ENCODE measurements at regions not wholly inside any gene's neighbourhood (a gene's known extent, or its start where the extent isn't known, plus 50 kb on each side); places are given as distances from the start of the nearest gene placed in this dataset.
A peak's percentile ranks its signal among the peaks of the same experiment; 100 is the strongest.

GRCh38 chr18:78789850-78790249 lies 189.8 kb upstream of the SALL3 start:
- ATAC-seq (no peak), DNase-seq (peak in 1 of 5 donors; percentile 32)
- Histone ChIP-seq H3K27ac (no peak overlapping the region), H3K4me1 (no peaks in the 10 kb centered on the region), H3K4me3 (no peak overlapping the region), H3K36me3 (no peaks in the 10 kb centered on the region), H3K27me3 (peaks cover 0 to 10% (median 0%) of the 10 kb centered on the region in 9 donors), H3K9me3 (no peaks in the 10 kb centered on the region)
- TF ChIP-seq POLR2A (IDR thresholded peaks at IDR 0.05) (no peak), CTCF (IDR thresholded peaks at IDR 0.05) (no peak)
- intact Hi-C loops (cut with DNase I): no loop called here
- 77 to 84% (median 80%) methylated on average over 11 of the region's 11 CpGs for WGBS, 4 donors

- peaks cover 0 to 10% (median 0%) of the 10 kb centered on the region in 9 donors for H3K27me3 ChIP-seq
- H3K36me3 ChIP-seq: no peaks in the 10 kb centered on the region
- ATAC-seq (no peak), DNase-seq (peak in 1 of 5 donors; percentile 25)
- H3K27ac ChIP-seq: no peak overlapping the region
- H3K4me1 ChIP-seq: no peaks in the 10 kb centered on the region
- 87 to 93% (median 90%) methylated on average over 5 to 6 of the region's 6 CpGs for WGBS, 4 donors
- no peaks in the 10 kb centered on the region for H3K9me3 ChIP-seq
- intact Hi-C loops (cut with DNase I): no loop called here
- H3K4me3 ChIP-seq: no peak overlapping the region
- TF ChIP-seq CTCF (IDR thresholded peaks at IDR 0.05) (no peak), POLR2A (IDR thresholded peaks at IDR 0.05) (no peak)
These were observed 189.1 kb upstream of the SALL3 start for GRCh38 chr18:78790511-78790910.

GRCh38 chr18:78790960-78791359 lies 188.7 kb upstream of the SALL3 start:
- TF ChIP-seq POLR2A (IDR thresholded peaks at IDR 0.05) (no peak), CTCF (IDR thresholded peaks at IDR 0.05) (no peak)
- Histone ChIP-seq H3K4me1 (no peaks in the 10 kb centered on the region), H3K27ac (no peak overlapping the region), H3K9me3 (no peaks in the 10 kb centered on the region), H3K4me3 (no peak overlapping the region), H3K27me3 (peaks cover 0 to 10% (median 0%) of the 10 kb centered on the region in 9 donors), H3K36me3 (no peaks in the 10 kb centered on the region)
- DNase-seq (peak in 1 of 5 donors; percentile 33), ATAC-seq (no peak)
- intact Hi-C loops (cut with DNase I): no loop called here
- 84 to 89% (median 88%) methylated on average over 11 of the region's 11 CpGs for WGBS, 4 donors

GRCh38 chr18:78792094-78792493 lies 187.5 kb upstream of the SALL3 start:
- Histone ChIP-seq H3K4me3 (no peak overlapping the region), H3K36me3 (no peaks in the 10 kb centered on the region), H3K9me3 (no peaks in the 10 kb centered on the region), H3K4me1 (no peaks in the 10 kb centered on the region), H3K27me3 (peaks cover 0 to 10% (median 0%) of the 10 kb centered on the region in 9 donors), H3K27ac (no peak overlapping the region)
- ATAC-seq: no peak
- TF ChIP-seq POLR2A (IDR thresholded peaks at IDR 0.05) (no peak), CTCF (IDR thresholded peaks at IDR 0.05) (no peak)
- intact Hi-C loops (cut with DNase I): no loop called here
- peak in 1 of 5 donors; percentile 48 for DNase-seq
- WGBS, 4 donors: 75 to 88% (median 80%) methylated on average over 9 of the region's 9 CpGs

Data from heart left ventricle (tissue), 16 donors.